ENCODE measurements at regions not wholly inside any gene's neighbourhood (a gene's known extent, or its start where the extent isn't known, plus 50 kb on each side); places are given as distances from the start of the nearest gene placed in this dataset.

GRCh38 chr7:81073931-81074251 lies 155.0 kb upstream of the SEMA3C start (continued):
- no peak for TF ChIP-seq MXD4 (CRISPR knock-in tag; IDR thresholded peaks at IDR 0.05; ENCODE audit: borderline replicate concordance)

- no peak for TF ChIP-seq FOXP4 (CRISPR knock-in tag; IDR thresholded peaks at IDR 0.05)
- TF ChIP-seq SMAD4 (CRISPR knock-in tag; IDR thresholded peaks at IDR 0.05), result no peak
- TF ChIP-seq RELA (CRISPR knock-in tag; IDR thresholded peaks at IDR 0.05; ENCODE audit: borderline replicate concordance), result no peak
- TF ChIP-seq FOXK1 (CRISPR knock-in tag; IDR thresholded peaks at IDR 0.05), result no peak
- no peak for TF ChIP-seq MAX (CRISPR knock-in tag; IDR thresholded peaks at IDR 0.05)
- TF ChIP-seq ATF1 (CRISPR knock-in tag; IDR thresholded peaks at IDR 0.05), result no peak
- TF ChIP-seq ATF6 (CRISPR knock-in tag; IDR thresholded peaks at IDR 0.05), result no peak
- no peak for TF ChIP-seq GABPB1 (CRISPR knock-in tag; IDR thresholded peaks at IDR 0.05)
- Mint-ChIP-seq H3K9me3 (peaks cover 17% of the 10 kb centered on the region), H3K27ac (no peak overlapping the region), H3K4me3 (no peak overlapping the region), H3K36me3 (peaks cover 14% of the 10 kb centered on the region), H3K27me3 (ENCODE audit: low read depth) (no peaks in the 10 kb centered on the region), H3K4me1 (peaks cover 6% of the 10 kb centered on the region)
- ATAC-seq (no peak), DNase-seq (ENCODE audit: low spot score) (no peak)
- ChIA-PET POLR2A (no interaction called here), CTCF (no interaction called here)
Observed at GRCh38 chr7:81070956-81071355, 152.1 kb upstream of the SEMA3C start.

GRCh38 chr7:81066797-81067196 lies 147.9 kb upstream of the SEMA3C start:
- peaks cover 11% of the 10 kb centered on the region for H3K36me3 Mint-ChIP-seq
- no peaks in the 10 kb centered on the region for H3K27me3 Mint-ChIP-seq (ENCODE audit: low read depth)
- peaks cover 12% of the 10 kb centered on the region for H3K9me3 Mint-ChIP-seq
- ATAC-seq (no peak), DNase-seq (ENCODE audit: low spot score) (no peak)
- ChIA-PET POLR2A (no interaction called here), CTCF (no interaction called here)
- no peak overlapping the region for H3K27ac Mint-ChIP-seq
- H3K4me3 Mint-ChIP-seq, result no peak overlapping the region
- H3K4me1 Mint-ChIP-seq, result no peaks in the 10 kb centered on the region
- no peak for TF ChIP-seq E2F4 (CRISPR knock-in tag; IDR thresholded peaks at IDR 0.05; ENCODE audit: borderline replicate concordance, low read depth)
- no peak for TF ChIP-seq ZNF281 (CRISPR knock-in tag; IDR thresholded peaks at IDR 0.05)
- TF ChIP-seq CREB1 (CRISPR knock-in tag; IDR thresholded peaks at IDR 0.05), result no peak
- no peak for TF ChIP-seq FOXJ3 (CRISPR knock-in tag; IDR thresholded peaks at IDR 0.05; ENCODE audit: borderline replicate concordance)
- TF ChIP-seq HMGXB4 (CRISPR knock-in tag; IDR thresholded peaks at IDR 0.05), result no peak
- no peak for TF ChIP-seq ZNF232 (CRISPR knock-in tag; IDR thresholded peaks at IDR 0.05)
- no peak for TF ChIP-seq ZMAT4 (CRISPR knock-in tag; IDR thresholded peaks at IDR 0.05)
- no peak for TF ChIP-seq NR1H2 (CRISPR knock-in tag; IDR thresholded peaks at IDR 0.05)
- TF ChIP-seq ZNF121 (CRISPR knock-in tag; IDR thresholded peaks at IDR 0.05), result no peak
- TF ChIP-seq ATF6 (CRISPR knock-in tag; IDR thresholded peaks at IDR 0.05), result no peak
- no peak for TF ChIP-seq STAT6 (CRISPR knock-in tag; conservative IDR thresholded peaks at IDR 0.05; ENCODE audit: low read depth)
